ENCODE measurements at regions not wholly inside any gene's neighbourhood (a gene's known extent, or its start where the extent isn't known, plus 50 kb on each side); places are given as distances from the start of the nearest gene placed in this dataset.

- no peak for DNase-seq (ENCODE audit: low read depth)
- no peaks in the 10 kb centered on the region for H3K36me3 ChIP-seq (ENCODE audit: control insufficient read depth, insufficient read depth, low read length)
- ChIA-PET CTCF (no interaction called here), POLR2A (no interaction called here)
- TF ChIP-seq CTCF (IDR thresholded peaks at IDR 0.05; ENCODE audit: insufficient read depth, low read depth, low read length) = no peak
- no peak overlapping the region for H3K4me3 ChIP-seq (ENCODE audit: low read depth, low read length)
- no peaks in the 10 kb centered on the region for H3K27me3 ChIP-seq (ENCODE audit: control insufficient read depth, insufficient read depth, low read length)
Measured at GRCh38 chrX:10819973-10820372, 199.6 kb upstream of the MID1 start.

GRCh38 chrX:10821293-10821692 lies 200.9 kb upstream of the MID1 start:
- H3K27me3 ChIP-seq (ENCODE audit: control insufficient read depth, insufficient read depth, low read length) = no peaks in the 10 kb centered on the region
- no peak for DNase-seq (ENCODE audit: low read depth)
- TF ChIP-seq CTCF (IDR thresholded peaks at IDR 0.05; ENCODE audit: insufficient read depth, low read depth, low read length) = no peak
- no peak overlapping the region for H3K4me3 ChIP-seq (ENCODE audit: low read depth, low read length)
- CTCF ChIA-PET = no interaction called here
- POLR2A ChIA-PET = no interaction called here
- no peaks in the 10 kb centered on the region for H3K36me3 ChIP-seq (ENCODE audit: control insufficient read depth, insufficient read depth, low read length)

- DNase-seq (ENCODE audit: low read depth) = no peak
- no peak for TF ChIP-seq CTCF (IDR thresholded peaks at IDR 0.05; ENCODE audit: insufficient read depth, low read depth, low read length)
- Histone ChIP-seq H3K36me3 (ENCODE audit: control insufficient read depth, insufficient read depth, low read length) (no peaks in the 10 kb centered on the region), H3K4me3 (ENCODE audit: low read depth, low read length) (no peak overlapping the region), H3K27me3 (ENCODE audit: control insufficient read depth, insufficient read depth, low read length) (no peaks in the 10 kb centered on the region)
- CTCF ChIA-PET = no interaction called here
- POLR2A ChIA-PET = no interaction called here
Measured at GRCh38 chrX:10828036-10828435, 207.7 kb upstream of the MID1 start.

GRCh38 chrX:10828640-10829039 lies 208.3 kb upstream of the MID1 start:
- Histone ChIP-seq H3K36me3 (ENCODE audit: control insufficient read depth, insufficient read depth, low read length) (no peaks in the 10 kb centered on the region), H3K27me3 (ENCODE audit: control insufficient read depth, insufficient read depth, low read length) (no peaks in the 10 kb centered on the region), H3K4me3 (ENCODE audit: low read depth, low read length) (no peak overlapping the region)
- no peak for DNase-seq (ENCODE audit: low read depth)
- POLR2A ChIA-PET = no interaction called here
- no peak for TF ChIP-seq CTCF (IDR thresholded peaks at IDR 0.05; ENCODE audit: insufficient read depth, low read depth, low read length)
- CTCF ChIA-PET = no interaction called here

- POLR2A ChIA-PET = no interaction called here
- no peak for TF ChIP-seq CTCF (IDR thresholded peaks at IDR 0.05; ENCODE audit: insufficient read depth, low read depth, low read length)
- H3K4me3 ChIP-seq (ENCODE audit: low read depth, low read length) = no peak overlapping the region
- H3K27me3 ChIP-seq (ENCODE audit: control insufficient read depth, insufficient read depth, low read length) = no peaks in the 10 kb centered on the region
- no peak for DNase-seq (ENCODE audit: low read depth)
- CTCF ChIA-PET = no interaction called here
- H3K36me3 ChIP-seq (ENCODE audit: control insufficient read depth, insufficient read depth, low read length) = no peaks in the 10 kb centered on the region
Measured at GRCh38 chrX:10831716-10832502, 211.5 kb upstream of the MID1 start.
